Suprapubic skin (tissue), 3 donors: ENCODE measurements at regions not wholly inside any gene's neighbourhood (a gene's known extent, or its start where the extent isn't known, plus 50 kb on each side); places are given as distances from the start of the nearest gene placed in this dataset.

Experiments used
- CTCF ChIP-seq, 2 donors: fragments of 200-600 bp in 1 of 2; fragments of 450-650 bp in 1 of 2; sonication (generic) in 1 of 2; IDR thresholded peaks; one replicate each; pipeline ENCODE4 v1.5.1; 2016 to 2019; ENCODE audit warnings: antibody characterized with exemption in 2 of 2, mild to moderate bottlenecking in 1 of 2, moderate library complexity in 1 of 2
- POLR2A ChIP-seq, 2 donors: fragments of 450-650 bp; IDR thresholded peaks; one replicate each; pipeline ENCODE4 v1.6.1; 2017; ENCODE audit warnings: antibody characterized with exemption in 2 of 2, mild to moderate bottlenecking in 2 of 2, moderate library complexity in 2 of 2

- TF ChIP-seq POLR2A (IDR thresholded peaks at IDR 0.05) (no peak), CTCF (IDR thresholded peaks at IDR 0.05) (no peak)
Measured at GRCh38 chr10:37703114-37703513, 154.3 kb downstream of the ZNF248 start.
